ENCODE measurements at regions not wholly inside any gene's neighbourhood (a gene's known extent, or its start where the extent isn't known, plus 50 kb on each side); places are given as distances from the start of the nearest gene placed in this dataset.

- no peak for DNase-seq
These were observed 533.6 kb downstream of the PTPRC start for GRCh38 chr1:199172171-199173124.

GRCh38 chr1:199173356-199173755 lies 534.5 kb downstream of the PTPRC start:
- DNase-seq = peak; percentile 56

GRCh38 chr1:199174336-199174735 lies 535.5 kb downstream of the PTPRC start:
- no peak for DNase-seq

- no peak for DNase-seq
These were observed 537.9 kb downstream of the PTPRC start for GRCh38 chr1:199176713-199177112.

DNA sequence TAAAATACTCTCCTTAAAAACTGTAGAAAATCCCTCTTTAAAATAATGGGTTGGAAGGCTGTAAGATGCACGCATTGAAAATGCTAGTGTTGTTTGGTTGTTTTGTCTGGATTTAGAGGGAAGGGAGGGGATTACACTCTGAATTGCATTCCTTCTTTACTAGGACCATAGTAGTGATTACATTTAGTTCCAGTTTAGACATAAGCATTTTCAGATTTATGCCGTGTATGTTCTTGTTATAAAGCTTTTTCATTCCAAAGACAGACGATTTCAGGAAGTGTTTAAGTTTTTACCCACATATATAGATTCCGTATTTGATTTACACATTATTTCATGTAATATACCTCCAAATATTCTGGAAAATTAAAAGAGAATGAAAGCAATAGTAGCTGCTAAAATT lies 538.4 kb downstream of the PTPRC start:
- DNase-seq = no peak

GRCh38 chr1:199178646-199179045 lies 539.8 kb downstream of the PTPRC start:
- DNase-seq = no peak

DNA sequence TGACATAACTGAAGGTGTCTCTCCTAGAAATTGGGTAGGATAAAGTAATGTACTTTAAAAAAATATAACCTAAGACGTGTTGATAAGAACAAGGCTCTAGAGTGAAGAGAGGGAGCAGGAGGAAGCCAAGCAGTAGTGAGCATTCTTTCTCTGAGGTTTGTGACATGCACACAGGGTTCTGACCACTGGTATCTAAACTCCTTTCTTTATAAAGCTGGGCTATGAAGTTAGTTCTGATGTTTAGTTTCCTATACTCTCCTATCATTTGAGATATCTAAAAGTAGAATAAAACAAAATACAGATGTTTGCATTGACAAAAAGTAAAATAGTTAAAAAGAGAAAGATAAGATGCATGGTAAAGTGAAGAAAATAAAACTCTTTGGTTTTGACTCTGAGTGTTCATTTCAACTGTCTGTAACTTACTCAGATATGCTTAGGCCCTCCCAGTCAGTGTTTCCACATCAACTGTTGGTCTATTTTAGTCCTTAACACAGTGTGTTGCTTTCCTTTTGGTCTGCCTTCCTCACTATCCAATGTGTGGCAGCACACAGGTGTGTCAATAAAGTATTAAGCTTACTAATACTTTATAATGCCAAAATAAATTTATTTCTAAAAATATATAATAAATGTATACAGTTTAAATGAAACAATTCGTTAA lies 543.5 kb downstream of the PTPRC start:
- peak; percentile 71 for DNase-seq

GRCh38 chr1:199184180-199184579 lies 545.3 kb downstream of the PTPRC start:
- DNase-seq = no peak

DNA sequence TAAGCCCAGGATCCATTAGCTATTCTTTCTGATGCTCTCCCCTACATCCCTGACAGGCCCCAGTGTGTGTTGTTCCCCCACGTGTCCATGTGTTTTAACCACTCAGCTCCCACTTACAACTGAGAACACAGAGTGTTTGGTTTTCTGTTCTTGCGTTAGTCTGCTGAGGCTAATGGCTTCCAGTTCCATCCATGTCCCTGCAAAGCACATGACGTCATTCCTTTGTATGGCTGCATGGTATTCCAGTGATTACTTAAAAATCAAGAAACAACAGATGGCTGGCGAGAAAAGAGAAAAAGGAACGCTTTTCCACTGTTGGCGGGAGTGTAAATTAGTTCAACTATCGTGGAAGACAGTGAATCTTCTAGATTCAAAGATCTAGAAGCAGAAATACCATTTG lies 556.0 kb downstream of the PTPRC start:
- DNase-seq = no peak

DNA sequence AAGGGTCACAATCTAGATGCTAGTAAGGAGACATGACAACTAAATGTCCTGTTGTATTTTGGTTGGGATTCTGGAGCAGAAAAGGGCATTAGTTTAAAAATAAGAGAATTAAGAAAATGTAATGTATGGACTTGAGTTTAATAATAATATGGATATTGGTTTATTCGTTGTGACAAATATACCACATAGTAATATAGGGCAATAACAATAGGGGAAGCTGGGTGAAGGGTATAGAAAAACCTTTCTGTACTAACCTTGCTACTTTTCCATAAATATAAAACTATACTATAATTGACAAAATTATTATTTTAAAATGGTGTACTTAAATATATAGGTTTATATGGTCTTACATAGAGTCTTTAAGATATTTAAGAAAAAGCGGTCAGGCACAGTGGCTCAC lies 558.9 kb downstream of the PTPRC start:
- no peak for DNase-seq

DNA sequence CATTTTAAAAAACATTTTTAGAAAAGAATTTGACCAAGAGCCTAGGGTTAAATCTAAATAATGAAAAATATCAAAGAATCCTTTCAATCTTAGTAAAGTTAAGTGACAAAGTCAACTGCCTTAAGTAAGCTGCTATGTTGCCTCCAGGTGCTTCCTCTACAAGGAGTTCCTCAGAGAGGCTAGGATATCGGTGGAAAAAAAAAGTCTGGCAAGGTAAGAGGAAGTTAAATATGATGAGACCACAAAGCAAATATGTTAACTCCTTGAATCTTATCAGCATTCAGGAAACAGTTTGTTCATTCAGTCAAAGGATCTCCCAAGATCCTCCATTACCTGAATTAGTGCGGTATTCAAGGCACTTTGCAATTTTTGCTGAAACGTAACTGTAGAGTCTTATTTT lies 563.5 kb downstream of the PTPRC start:
- no peak for DNase-seq

DNA sequence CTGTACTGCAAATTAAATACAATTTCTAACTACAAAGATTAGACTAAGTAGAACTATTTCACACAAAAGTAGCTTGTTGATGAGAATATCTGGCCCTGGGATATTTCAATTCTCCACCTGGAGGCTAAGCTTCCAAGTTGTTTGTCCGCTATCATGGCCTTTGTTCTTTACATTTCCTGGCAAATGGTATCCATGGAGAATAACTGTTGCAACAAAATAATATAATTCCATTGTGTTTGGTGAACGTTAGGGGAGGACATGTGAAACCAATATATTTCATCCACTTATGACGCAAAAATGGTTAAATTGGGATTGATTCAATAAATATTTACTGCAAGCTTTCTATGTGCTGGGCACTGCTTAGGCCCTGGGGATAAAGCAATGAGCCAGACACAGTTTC lies 565.4 kb downstream of the PTPRC start:
- no peak for DNase-seq

GRCh38 chr1:199205740-199206441 lies 567.1 kb downstream of the PTPRC start:
- no peak for DNase-seq

DNA sequence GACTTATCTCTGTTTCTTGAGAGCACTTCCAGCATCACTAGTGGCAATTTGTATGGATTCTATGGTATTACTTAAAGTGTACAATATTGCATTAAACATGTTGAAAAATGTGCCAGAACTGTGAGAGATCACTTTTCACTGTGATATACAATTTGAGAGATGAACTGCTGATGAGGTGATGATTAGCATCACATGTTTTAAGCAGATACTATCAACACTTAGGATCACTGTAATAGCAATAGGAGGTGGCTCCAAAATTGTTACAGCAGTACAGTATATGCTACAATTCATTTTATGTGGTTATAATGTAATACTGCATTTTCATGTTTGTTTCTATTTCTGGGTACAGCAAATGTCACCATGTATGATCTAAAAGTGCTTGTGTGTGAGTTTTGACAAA lies 570.0 kb downstream of the PTPRC start:
- DNase-seq = no peak

DNA sequence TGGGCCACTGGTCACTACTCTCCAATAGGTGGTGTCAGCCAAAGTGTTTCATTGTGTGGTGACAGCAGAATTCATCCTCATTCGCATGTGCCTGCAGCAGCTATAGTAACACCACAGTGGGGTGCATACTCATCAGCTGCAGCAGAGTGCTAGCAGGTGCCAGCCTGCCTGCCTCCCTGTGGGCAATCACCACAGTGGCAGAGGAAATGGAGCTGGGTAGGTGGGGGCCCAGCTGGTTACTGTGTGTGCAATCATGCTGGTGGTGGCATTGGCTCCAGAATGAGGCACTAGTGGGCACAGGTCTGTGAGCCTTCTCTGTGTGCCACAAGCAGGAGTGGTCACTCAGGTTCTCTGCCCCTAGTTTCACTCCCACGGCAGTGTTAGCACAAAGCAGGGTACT lies 579.2 kb downstream of the PTPRC start:
- no peak for DNase-seq

DNA sequence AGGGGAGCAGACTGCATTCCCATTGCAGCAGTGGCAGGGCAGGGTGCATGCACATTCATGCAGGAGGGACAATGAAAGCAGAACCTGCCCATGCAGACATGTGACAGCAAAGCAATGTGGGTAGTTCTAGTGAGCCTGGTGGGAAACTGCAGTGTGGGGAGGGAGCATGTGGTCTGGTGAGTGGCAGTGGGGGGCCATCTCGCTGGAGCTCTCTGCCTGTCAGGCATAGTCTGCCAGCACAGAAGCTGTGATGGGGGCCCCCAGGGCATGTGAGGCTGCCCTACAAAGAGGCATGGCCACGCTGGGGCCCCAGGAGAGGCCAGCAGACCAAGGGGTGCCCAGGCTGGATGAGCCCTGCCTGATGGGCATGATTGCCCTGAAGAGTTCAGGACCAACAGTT lies 579.7 kb downstream of the PTPRC start:
- no peak for DNase-seq

DNA sequence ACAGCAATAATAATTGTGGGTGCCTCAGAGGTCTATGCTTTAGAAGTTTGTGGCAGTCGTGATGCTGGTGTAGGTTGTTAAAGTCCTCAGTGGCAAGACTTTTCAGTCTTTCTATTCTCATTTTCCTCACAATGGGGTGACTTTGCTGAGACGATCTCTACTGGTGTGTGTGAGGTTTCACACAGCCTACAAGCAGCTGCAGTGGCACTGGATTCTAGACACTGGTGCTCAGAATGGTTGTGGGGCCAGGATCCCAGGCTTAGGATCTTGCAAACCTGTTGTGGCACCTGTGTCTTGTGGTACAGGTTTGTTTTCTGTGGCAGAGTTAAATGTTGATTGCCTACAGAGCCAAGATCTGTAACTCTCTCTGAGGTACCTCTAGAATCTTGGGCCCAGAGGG lies 581.2 kb downstream of the PTPRC start:
- no peak for DNase-seq

DNA sequence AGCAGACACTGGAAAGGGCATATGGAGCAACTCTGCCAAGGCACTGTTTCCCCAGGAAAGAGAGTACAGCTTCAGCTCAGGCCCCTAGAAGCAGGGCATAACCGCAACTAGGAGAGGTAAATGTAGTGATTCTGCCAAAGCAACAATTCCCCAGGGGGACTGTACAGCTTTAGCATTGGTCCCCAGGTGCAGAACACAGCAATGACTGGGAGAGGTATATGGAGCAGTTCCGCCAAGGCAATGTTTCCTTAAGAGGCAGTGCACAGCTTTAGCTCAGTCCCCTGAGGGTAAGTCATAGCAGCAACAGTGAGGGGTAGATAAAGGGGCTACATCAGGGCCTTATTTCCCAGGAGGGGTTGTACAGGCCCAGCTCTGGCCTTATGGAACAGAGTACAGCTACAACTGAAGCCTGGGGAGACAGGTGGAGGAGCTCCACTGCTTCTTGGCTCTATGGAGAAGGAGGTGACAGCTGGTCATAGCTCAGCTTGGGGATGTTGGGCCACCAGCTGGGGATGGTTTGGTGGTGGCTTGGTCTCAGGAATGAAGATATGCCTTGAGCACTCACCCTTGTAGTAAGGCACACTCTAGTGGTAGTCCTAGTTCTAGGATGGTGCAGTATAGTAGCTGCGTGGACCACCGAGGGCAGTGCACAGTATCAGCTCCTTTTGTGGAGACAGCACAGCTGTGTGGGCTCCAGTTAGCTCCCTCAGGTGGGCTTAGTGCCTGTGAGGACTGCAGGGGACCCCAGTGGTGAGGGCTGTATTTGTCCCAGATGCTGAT lies 582.7 kb downstream of the PTPRC start:
- no peak for DNase-seq

DNA sequence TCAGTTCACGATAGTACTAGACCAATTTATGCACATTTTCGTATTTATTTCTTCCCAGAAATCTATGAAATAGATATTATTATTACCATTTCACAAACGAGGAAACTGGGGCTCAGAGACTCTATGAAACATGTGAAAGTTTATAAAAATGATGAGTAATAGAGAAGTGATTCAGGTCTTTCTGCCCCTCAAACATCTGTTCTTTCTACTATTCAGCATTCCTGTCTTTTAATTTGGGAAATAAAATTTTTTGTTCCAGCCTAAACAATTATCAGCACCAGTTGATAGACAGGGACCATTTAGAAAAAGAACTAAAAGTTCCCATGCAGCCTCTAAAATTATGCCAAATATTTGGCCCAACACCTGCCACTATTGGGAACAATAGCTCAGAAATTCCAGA lies 585.1 kb downstream of the PTPRC start:
- no peak for DNase-seq

GRCh38 chr1:199226163-199226562 lies 587.3 kb downstream of the PTPRC start:
- no peak for DNase-seq

DNA sequence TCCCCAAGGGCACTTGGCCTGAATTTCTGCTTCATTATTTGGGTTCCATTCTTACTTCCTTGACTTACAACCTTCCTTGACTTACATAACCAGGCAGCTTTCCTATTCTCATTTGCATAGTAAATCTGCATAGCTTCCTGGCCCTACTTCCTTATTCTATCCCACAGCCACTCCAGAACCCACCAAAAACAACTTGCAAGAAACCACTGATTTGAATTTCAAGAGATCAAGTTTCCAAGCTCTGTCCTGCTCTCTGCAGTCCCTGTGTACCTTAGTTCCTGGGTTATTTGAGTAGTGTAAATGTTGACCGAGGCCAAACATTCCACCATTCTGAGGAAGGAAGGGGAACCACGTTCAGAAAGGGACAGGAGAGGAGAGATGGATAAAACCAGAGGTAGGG lies 603.3 kb downstream of the PTPRC start:
- DNase-seq = peak; percentile 24

DNA sequence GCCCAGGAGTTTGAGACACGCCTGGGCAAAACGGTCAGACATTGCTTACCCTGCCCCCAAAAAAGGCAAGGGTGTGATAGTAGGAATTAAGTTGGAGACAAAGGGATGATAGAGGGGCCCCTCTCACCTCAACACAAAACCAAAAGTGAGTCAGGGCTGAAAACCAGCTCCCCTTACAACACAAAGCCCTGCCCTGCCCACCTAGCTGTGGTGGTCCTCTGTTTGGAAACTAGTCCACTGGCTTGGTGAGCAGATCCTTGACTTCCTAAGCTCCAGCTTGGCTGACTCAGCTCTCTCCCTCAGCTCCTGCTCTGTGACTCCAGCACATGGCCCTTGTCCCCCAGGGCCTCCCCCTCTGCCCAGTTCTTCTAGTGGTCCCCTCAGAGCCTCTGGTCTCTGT lies 603.8 kb downstream of the PTPRC start:
- no peak for DNase-seq
